ENCODE measurements at regions not wholly inside any gene's neighbourhood (a gene's known extent, or its start where the extent isn't known, plus 50 kb on each side); places are given as distances from the start of the nearest gene placed in this dataset.
"Not testable (repeated sequence)": the region's sequence is repeated elsewhere in the genome, so short reads cannot be mapped to it uniquely, and the experiment has no call there.

DNA sequence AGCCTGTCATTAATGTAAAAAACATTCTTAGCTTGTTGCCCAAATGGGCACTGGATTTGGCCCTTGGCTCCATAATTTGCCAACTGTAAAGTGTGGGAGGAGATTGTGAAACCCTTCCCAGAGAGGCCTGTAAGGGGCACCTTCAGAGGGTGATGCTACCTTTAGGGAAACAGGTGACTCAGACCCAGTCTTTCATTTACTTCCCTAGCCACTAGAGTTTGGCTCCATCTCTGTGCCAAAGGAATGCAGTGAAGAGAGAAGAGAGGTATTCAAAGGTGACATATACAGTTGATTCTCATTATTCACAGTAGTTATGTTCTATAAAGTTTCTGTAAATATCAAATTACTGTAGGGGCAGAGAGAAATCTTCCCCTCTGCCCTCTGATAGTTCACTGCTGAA, 116.7 kb downstream of the SPATA31A6 start:
- in situ Hi-C loops (cut with MboI); BruUV-seq (replicated peaks): not testable (repeated sequence)

DNA sequence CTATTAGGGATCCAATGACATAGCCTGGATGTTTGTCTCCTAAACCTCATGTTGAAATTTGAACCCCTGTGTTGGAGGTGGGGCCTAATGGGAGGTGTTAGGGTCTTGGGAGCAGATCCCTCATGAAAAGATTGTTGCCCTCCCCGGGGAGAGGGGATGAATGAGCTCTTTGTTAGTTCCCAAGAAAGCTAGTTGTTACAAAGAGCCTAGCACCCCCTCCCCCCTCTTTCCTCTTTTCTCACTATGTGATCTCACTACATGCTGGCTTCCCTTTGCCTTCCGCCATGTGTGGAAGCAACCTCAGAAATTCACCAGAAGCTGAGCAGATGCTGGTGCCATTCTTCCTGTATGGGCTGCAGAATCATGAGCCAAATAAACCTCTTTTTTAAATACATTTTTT, 123.2 kb downstream of the SPATA31A6 start:
- H3K9ac ChIP-seq (ENCODE audit: insufficient read depth in 1 of 2, low read depth in 2 of 2, low read length in 2 of 2); H3K9me1 ChIP-seq (ENCODE audit: control insufficient read depth, insufficient read depth, low read length); H3K79me2 ChIP-seq (ENCODE audit: control insufficient read depth, insufficient read depth, low read length); BruUV-seq (replicated peaks); H3K4me3 ChIP-seq; DNase-seq (ENCODE audit: extremely low read depth in 1 of 4, low spot score in 3 of 4); H3K4me1 ChIP-seq (replicated peaks in 1 of 2; ENCODE audit: control insufficient read depth in 2 of 2, insufficient read depth in 2 of 2, low read length in 2 of 2); H3K9me3 ChIP-seq (replicated peaks; ENCODE audit: control insufficient read depth, insufficient read depth, low read depth, low read length); H3K27ac ChIP-seq (ENCODE audit: extremely low read depth, low read depth, low read length); in situ Hi-C loops (cut with MboI); H3K4me2 ChIP-seq (ENCODE audit: insufficient read depth, low read length); H3K36me3 ChIP-seq (ENCODE audit: control insufficient read depth, insufficient read depth, low read length); CTCF ChIA-PET (ENCODE audit: low intra/inter-chr PET ratio); intact Hi-C loops (cut with micrococcal nuclease); H2AFZ ChIP-seq (ENCODE audit: low read depth, low read length); ATAC-seq; H4K20me1 ChIP-seq (replicated peaks; ENCODE audit: control insufficient read depth, insufficient read depth, low read length); POLR2A ChIA-PET; FAIRE-seq; H3K27me3 ChIP-seq (ENCODE audit: control insufficient read depth in 2 of 2, insufficient read depth in 2 of 2, low read length in 2 of 2): not testable (repeated sequence)
- WGBS (ENCODE audit: insufficient coverage, low coverage, missing lambda C conversion rate): no CpG with 5 or more reads among the region's 2 CpGs

More for the DNA sequence above, 116.7 kb downstream of the SPATA31A6 start:
- H4K20me1 ChIP-seq (replicated peaks; ENCODE audit: control insufficient read depth, insufficient read depth, low read length); H3K27me3 ChIP-seq (ENCODE audit: control insufficient read depth in 2 of 2, insufficient read depth in 2 of 2, low read length in 2 of 2); H3K4me3 ChIP-seq; ATAC-seq; H3K9ac ChIP-seq (ENCODE audit: insufficient read depth in 1 of 2, low read depth in 2 of 2, low read length in 2 of 2); CTCF ChIA-PET (ENCODE audit: low intra/inter-chr PET ratio); H3K27ac ChIP-seq (ENCODE audit: extremely low read depth, low read depth, low read length); FAIRE-seq; H3K36me3 ChIP-seq (ENCODE audit: control insufficient read depth, insufficient read depth, low read length); H3K9me1 ChIP-seq (ENCODE audit: control insufficient read depth, insufficient read depth, low read length); H3K79me2 ChIP-seq (ENCODE audit: control insufficient read depth, insufficient read depth, low read length); H3K4me1 ChIP-seq (replicated peaks in 1 of 2; ENCODE audit: control insufficient read depth in 2 of 2, insufficient read depth in 2 of 2, low read length in 2 of 2); POLR2A ChIA-PET; H3K9me3 ChIP-seq (replicated peaks; ENCODE audit: control insufficient read depth, insufficient read depth, low read depth, low read length); DNase-seq (ENCODE audit: extremely low read depth in 1 of 4, low spot score in 3 of 4); H3K4me2 ChIP-seq (ENCODE audit: insufficient read depth, low read length); H2AFZ ChIP-seq (ENCODE audit: low read depth, low read length); intact Hi-C loops (cut with micrococcal nuclease): not testable (repeated sequence)

DNA sequence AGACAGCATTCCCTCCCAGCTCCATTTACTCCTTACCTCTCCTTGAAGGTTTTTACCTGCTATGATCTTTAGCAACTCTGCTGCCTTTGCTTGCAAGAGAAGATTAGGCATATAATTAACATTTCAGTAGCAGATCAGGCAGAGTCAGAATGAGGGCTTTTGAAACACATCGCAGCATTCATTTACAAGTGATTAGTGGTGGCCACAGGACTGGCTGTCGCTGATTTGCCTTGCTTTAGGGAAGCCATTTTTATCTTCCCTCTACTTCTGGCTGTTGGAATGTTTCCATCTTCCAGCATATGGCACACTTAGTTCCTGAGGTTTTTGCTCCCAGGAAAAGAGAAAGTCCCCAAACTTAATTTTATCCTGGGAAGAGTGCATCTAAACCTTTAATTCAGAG, 124.0 kb downstream of the SPATA31A6 start:
- CTCF ChIA-PET (ENCODE audit: low intra/inter-chr PET ratio); H3K9me1 ChIP-seq (ENCODE audit: control insufficient read depth, insufficient read depth, low read length); H3K27ac ChIP-seq (ENCODE audit: extremely low read depth, low read depth, low read length); POLR2A ChIA-PET; BruUV-seq (replicated peaks); H3K79me2 ChIP-seq (ENCODE audit: control insufficient read depth, insufficient read depth, low read length); H3K27me3 ChIP-seq (ENCODE audit: control insufficient read depth in 2 of 2, insufficient read depth in 2 of 2, low read length in 2 of 2); ATAC-seq; intact Hi-C loops (cut with micrococcal nuclease); H3K9ac ChIP-seq (ENCODE audit: insufficient read depth in 1 of 2, low read depth in 2 of 2, low read length in 2 of 2); DNase-seq (ENCODE audit: extremely low read depth in 1 of 4, low spot score in 3 of 4); H4K20me1 ChIP-seq (replicated peaks; ENCODE audit: control insufficient read depth, insufficient read depth, low read length); H3K4me1 ChIP-seq (replicated peaks in 1 of 2; ENCODE audit: control insufficient read depth in 2 of 2, insufficient read depth in 2 of 2, low read length in 2 of 2); H3K36me3 ChIP-seq (ENCODE audit: control insufficient read depth, insufficient read depth, low read length); in situ Hi-C loops (cut with MboI); H3K4me3 ChIP-seq; H3K4me2 ChIP-seq (ENCODE audit: insufficient read depth, low read length); H2AFZ ChIP-seq (ENCODE audit: low read depth, low read length); FAIRE-seq; H3K9me3 ChIP-seq (replicated peaks; ENCODE audit: control insufficient read depth, insufficient read depth, low read depth, low read length): not testable (repeated sequence)
- 0% methylated on average over 2 of the region's 2 CpGs for WGBS (ENCODE audit: insufficient coverage, low coverage, missing lambda C conversion rate)

DNA sequence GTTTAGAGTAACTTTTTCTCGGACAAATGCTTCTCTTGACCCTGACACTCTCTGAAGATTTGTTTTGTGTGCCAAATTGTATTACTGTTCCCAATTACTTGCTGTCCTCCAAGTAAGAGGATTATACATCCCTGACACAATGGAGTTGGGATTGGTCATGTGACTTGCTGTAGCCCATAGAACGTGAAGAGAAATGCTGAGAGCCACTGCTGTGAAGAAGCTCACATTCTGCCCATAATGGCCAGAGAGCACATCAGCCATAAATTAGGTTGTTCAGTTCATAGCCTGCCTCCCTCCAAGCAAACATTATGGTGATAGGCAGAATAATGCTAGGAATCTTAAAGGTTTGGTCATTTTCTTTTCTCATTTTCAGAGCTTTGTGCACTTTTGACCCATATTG, 127.5 kb downstream of the SPATA31A6 start:
- H2AFZ ChIP-seq (ENCODE audit: low read depth, low read length); DNase-seq (ENCODE audit: extremely low read depth in 1 of 4, low spot score in 3 of 4); H3K4me2 ChIP-seq (ENCODE audit: insufficient read depth, low read length); H3K36me3 ChIP-seq (ENCODE audit: control insufficient read depth, insufficient read depth, low read length); BruUV-seq (replicated peaks); CTCF ChIA-PET (ENCODE audit: low intra/inter-chr PET ratio); H3K27me3 ChIP-seq (ENCODE audit: control insufficient read depth in 2 of 2, insufficient read depth in 2 of 2, low read length in 2 of 2); H3K4me3 ChIP-seq; H3K9ac ChIP-seq (ENCODE audit: insufficient read depth in 1 of 2, low read depth in 2 of 2, low read length in 2 of 2); intact Hi-C loops (cut with micrococcal nuclease); H3K79me2 ChIP-seq (ENCODE audit: control insufficient read depth, insufficient read depth, low read length); POLR2A ChIA-PET; H3K27ac ChIP-seq (ENCODE audit: extremely low read depth, low read depth, low read length); in situ Hi-C loops (cut with MboI); H3K9me3 ChIP-seq (replicated peaks; ENCODE audit: control insufficient read depth, insufficient read depth, low read depth, low read length); H3K9me1 ChIP-seq (ENCODE audit: control insufficient read depth, insufficient read depth, low read length); FAIRE-seq; H4K20me1 ChIP-seq (replicated peaks; ENCODE audit: control insufficient read depth, insufficient read depth, low read length); ATAC-seq; H3K4me1 ChIP-seq (replicated peaks in 1 of 2; ENCODE audit: control insufficient read depth in 2 of 2, insufficient read depth in 2 of 2, low read length in 2 of 2): not testable (repeated sequence)
- 0% methylated on average over 2 of the region's 2 CpGs for WGBS (ENCODE audit: insufficient coverage, low coverage, missing lambda C conversion rate)
